ENCODE measurements at regions not wholly inside any gene's neighbourhood (a gene's known extent, or its start where the extent isn't known, plus 50 kb on each side); places are given as distances from the start of the nearest gene placed in this dataset.

DNA sequence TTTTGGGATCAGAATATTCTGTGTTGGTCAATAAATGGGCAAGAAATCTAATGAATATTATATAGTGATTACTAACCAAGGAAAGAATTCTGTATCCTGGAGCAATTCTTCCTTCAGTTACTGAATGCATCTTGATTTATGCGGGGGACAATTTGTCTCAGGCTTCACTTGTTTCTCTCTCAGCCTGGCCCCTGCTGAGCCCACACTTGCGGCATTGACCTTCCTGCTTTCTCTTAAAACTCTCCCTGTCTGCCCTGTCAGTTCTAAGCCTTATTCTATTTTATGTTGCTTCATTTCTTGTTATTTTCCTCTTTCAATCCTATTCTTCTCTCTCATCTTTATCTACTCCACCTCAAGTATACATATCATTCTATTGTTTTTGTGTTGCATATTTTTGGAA is 122.1 kb upstream of the TPK1 start:
- TF ChIP-seq, protein P1, sequence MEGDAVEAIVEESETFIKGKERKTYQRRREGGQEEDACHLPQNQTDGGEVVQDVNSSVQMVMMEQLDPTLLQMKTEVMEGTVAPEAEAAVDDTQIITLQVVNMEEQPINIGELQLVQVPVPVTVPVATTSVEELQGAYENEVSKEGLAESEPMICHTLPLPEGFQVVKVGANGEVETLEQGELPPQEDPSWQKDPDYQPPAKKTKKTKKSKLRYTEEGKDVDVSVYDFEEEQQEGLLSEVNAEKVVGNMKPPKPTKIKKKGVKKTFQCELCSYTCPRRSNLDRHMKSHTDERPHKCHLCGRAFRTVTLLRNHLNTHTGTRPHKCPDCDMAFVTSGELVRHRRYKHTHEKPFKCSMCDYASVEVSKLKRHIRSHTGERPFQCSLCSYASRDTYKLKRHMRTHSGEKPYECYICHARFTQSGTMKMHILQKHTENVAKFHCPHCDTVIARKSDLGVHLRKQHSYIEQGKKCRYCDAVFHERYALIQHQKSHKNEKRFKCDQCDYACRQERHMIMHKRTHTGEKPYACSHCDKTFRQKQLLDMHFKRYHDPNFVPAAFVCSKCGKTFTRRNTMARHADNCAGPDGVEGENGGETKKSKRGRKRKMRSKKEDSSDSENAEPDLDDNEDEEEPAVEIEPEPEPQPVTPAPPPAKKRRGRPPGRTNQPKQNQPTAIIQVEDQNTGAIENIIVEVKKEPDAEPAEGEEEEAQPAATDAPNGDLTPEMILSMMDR (IDR thresholded peaks at IDR 0.05) = no peak
- TF ChIP-seq POLR2AphosphoS5 (IDR thresholded peaks at IDR 0.05) (no peak), POLR2A (IDR thresholded peaks at IDR 0.05) (no peak)

Data from breast epithelium (tissue), 3 donors.